ENCODE measurements at regions not wholly inside any gene's neighbourhood (a gene's known extent, or its start where the extent isn't known, plus 50 kb on each side); places are given as distances from the start of the nearest gene placed in this dataset.

DNA sequence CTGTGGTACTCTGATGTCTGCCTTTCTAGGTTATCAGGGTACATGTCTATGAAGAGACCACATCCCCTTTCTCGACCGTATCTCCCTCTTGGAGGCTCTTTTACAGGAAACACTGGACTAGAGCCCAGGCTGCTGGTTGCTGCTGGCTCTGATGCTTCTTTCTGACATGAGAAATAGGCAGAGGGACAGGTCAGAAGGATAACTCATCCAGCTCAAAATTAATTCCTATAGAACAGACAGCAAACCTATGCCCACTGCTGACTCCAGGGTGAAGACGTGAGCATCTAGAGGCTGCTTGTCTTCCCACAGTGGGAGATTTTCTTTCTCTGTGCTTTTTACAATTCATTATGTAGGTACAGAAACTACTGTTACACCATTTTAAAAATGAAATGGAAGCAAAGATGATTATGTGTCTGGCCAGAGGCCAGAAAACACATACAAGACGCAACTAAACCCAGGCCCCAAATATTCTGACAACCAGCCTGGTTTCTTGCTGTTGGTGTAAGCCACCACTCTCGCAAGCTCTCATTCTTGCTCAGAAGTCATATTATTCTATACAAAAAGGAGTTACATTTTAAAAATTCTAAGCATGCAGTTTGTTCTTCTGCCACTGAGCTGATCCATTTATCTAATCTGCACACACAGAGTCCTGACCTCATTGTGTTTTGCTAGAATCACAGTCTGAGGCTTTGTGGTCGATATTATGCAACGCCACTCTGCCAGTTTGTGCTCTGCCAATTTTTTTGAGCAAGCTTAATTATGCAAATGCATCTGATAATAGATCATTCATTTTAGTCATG lies 424.3 kb downstream of the KIF20B start:
- no peak for DNase-seq (ENCODE audit: low read depth)

- DNase-seq (ENCODE audit: low read depth) = no peak
Measured at GRCh38 chr10:90126256-90126595, 424.8 kb downstream of the KIF20B start.

GRCh38 chr10:90130321-90131086 lies 429.1 kb downstream of the KIF20B start:
- no peak for DNase-seq (ENCODE audit: low read depth)

DNA sequence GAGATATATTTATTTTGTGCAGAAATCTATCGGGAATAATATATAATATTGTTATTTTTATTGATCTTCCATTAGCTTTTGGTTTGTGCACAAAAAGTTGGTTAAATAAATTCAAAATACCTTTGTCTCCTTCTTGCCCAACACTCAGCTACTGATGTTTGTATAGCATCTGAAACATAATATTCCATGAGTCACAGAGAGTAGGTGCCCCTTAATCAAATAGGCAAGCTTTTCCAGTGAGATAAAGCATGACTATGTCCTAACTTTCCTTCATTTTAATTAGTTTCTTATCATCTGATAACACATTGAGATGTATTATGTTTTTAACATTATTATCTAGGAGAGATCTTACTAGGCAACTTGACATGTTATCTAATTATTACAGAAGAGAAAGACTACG lies 432.2 kb downstream of the KIF20B start:
- no peak for DNase-seq (ENCODE audit: low read depth)

DNA sequence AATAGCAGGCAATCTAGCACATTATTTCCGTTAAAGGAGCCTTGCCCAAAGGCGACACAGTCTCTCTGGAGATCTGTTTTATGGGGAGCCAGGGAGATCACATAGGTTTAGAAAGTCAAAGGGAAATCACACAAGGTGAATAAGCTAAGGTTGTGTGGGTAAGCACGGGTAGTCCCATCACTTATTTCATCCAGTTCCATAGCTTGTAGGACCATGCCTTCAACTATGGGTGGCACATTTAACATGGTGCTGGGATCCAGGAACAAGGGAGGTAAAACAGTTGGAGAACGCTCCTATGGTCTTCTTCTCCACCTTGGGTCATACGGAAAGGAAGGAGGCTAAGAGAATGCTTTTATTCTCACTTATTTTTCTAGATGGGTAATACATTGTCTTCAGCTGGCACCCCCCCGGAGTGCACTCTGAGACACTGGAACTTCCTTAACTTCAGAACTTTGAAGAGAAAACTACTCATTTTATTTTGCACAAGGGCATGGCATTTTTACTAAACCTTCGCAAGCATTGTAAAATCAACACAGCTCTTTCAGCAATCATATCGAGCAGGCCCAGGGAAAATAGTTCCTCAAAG lies 435.4 kb downstream of the KIF20B start:
- DNase-seq (ENCODE audit: low read depth) = no peak

GRCh38 chr10:90138844-90139243 lies 437.5 kb downstream of the KIF20B start:
- no peak for DNase-seq (ENCODE audit: low read depth)

DNA sequence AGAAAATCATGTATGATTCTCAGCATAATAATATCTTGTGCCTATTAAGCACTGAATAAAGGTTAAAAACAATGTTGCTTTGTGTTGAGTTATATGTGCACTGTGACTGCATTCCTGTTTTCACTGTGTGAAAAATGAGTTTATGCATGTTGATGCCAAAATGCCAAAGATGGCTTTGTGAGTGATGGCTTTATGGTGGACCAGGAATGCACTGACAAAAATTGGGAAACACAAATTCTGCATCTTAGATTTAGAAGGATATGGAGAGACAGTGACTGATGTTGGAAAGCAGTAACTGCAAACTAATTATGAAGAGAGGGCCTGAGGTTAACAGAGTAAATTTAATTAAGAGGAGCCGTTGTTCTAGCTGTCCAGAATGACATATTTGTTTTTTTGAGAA lies 440.4 kb downstream of the KIF20B start:
- no peak for DNase-seq (ENCODE audit: low read depth)

DNA sequence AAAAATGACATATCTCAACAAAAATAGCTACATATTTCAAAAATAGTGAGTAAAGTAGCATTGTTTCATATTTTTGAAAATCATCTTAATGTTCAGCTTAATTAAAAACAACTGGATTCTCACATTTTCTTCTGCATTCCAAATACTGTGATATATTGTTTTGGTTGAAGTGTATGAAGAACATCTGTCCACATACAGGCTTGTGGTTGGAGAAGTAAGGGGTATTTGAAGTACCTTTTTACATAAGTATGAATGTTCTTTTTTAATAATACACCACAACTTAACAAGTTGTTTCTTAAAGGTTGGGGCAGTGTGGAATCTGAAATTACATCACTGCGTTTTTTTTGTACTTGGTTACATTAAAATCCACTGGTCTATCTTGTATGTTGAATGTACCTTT lies 442.5 kb downstream of the KIF20B start:
- DNase-seq (ENCODE audit: low read depth) = no peak

GRCh38 chr10:90148116-90148855 lies 446.9 kb downstream of the KIF20B start:
- no peak for DNase-seq (ENCODE audit: low read depth)

DNA sequence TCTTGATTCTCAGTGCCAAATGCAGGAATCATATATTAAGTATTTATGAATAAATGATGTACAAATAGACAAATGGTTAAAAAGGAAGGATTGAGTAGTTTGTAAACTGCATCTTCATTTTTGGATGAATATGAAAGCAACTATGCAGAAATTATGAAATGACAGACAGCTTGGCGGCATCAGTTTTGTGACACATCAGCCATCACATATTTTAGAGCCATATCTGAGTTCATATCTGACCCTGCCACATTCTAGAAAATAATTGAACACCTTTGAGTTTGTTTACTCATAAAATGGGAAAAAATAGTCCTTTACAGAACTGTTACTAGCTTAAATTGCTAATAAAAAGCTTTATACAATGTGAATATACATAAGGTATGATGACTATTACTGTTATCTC lies 448.2 kb downstream of the KIF20B start:
- DNase-seq (ENCODE audit: low read depth) = no peak

DNA sequence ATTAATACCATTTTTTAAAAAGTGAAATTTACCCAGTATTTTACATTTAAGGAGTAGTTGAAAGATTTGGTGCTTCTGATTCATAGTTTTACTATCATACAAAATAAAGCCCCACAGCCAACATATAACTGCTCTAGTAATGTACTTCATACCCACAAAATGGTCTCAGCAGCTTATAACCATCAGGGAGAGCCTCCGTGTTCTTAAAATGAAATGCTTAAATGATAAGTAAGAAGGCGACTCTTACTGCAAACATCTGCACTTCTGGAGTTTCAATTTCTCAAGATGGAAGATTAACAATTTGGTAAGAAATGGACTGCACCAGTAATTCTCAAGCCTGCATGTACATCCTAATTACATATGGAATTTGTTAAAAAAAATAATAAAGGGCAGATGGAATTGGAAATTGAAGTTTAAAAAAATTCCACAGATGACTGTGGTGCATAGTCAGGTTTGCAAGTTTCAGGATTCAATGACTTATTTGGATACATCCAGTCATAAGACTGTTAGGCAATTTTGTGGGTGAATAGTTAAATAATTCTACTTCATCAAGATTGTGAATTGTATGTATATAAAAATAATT lies 461.0 kb downstream of the KIF20B start:
- no peak for DNase-seq (ENCODE audit: low read depth)

DNA sequence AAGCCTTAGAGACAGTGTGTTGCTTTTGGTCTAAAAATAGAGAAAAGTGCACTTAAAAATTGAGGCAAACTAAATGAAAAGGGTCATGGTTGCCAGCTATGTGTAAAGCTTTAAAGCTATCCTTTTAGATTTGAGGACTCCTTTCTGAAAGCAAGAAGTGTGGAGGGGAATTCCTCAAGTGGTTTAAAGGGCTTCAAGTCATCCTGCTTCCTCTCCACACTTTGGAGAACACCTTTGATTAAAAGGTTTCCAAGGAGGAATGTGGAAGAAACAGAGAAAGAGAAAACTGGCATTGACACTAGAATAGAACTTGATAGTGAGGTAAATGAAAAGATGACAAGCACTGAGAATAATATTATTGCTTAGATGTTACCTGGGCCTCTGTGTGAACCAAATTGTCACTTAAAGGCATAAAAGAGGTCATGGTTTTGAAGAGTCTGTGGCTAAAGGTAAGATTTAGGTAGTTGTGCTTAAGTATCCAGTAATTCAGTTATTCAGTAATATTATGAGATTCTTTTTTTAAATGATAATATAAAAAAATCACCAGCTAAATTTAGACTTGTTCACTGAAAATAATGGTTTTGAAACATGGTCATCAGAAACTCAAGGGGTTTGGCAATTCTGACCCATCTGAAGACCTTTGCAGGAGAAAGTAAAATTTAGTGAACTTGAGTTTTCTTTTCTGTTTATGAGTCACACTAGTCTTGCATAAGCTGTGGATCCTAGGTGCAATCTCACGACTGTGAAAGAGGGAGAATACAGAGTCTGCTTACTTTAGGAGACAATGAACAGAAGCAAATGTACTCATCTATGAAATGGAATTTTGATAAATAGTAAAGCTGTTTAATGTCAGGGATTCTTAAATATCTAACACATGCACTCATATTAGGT lies 466.0 kb downstream of the KIF20B start:
- no peak for DNase-seq (ENCODE audit: low read depth)

DNA sequence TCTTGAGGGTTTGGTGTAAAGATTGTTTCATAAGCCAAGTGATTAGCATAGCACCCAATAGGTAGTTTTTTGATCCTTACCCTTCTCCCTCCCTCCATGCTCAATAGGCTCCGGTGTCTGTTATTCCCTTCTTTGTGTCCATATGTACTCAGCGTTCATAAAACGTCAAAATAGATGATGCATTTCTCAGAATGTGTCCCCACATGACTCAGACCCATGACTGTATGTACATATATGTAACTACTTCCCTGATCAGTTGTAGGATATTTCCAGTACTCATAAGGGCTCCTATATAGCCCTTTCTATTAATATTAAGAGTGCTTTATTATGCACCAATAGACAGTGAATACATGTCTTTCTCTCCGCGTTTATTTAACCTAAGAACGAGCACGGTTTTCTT lies 466.9 kb downstream of the KIF20B start:
- DNase-seq (ENCODE audit: low read depth) = no peak

GRCh38 chr10:90171014-90171722 lies 469.8 kb downstream of the KIF20B start:
- DNase-seq (ENCODE audit: low read depth) = no peak

DNA sequence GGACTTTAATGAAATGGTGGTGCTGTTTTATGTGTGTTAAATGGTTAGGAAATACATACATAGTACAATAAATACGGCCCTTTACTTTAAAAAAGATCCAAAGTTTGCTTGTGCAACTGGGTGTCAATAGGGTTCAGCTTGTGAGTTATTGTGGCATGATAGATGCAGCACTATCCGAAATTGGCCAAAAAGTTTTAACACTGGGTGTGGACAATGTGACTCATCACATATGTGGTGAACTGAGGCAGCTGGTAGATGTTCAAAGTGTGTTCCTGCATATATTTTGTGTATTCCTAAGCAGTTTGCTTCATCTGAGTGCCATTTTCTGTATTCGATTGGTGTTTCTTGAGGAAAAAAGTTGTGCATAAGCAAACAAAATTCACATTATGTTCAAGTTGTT lies 473.1 kb downstream of the KIF20B start:
- no peak for DNase-seq (ENCODE audit: low read depth)

GRCh38 chr10:90175161-90175681 lies 473.8 kb downstream of the KIF20B start:
- no peak for DNase-seq (ENCODE audit: low read depth)

DNA sequence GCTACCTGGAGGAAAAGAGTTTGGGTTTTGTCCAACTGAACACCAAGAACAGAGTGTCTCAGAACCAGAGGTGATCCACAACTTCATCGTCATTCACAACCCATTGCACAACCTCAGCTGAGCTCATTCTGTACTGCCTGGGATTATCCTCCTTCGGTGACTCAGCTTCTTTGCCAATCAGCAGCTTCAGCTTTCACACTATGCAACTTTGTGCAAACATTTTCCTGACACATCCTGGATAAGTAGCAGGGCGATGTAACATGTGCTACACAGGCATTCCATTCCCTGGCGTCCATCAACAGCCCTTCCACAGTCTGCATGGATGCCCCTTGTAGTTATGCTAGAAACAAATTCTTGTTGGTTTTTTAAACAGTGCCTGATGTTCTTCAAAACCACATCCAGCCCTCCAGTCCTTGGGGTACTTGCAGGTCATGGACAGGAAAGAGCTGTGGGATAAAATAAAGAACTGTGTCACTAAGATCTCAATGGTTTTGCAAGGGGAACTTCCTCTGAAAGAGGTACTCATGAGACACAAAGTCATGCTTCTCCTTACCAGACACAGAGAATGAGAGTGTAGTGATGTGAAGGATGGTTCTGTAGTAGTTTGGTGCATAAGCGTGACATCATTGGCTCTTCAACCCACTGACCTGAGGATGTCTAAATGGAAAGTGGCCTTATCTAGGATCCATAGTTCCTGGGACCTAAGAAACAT lies 478.5 kb downstream of the KIF20B start:
- DNase-seq (ENCODE audit: low read depth) = no peak

DNA sequence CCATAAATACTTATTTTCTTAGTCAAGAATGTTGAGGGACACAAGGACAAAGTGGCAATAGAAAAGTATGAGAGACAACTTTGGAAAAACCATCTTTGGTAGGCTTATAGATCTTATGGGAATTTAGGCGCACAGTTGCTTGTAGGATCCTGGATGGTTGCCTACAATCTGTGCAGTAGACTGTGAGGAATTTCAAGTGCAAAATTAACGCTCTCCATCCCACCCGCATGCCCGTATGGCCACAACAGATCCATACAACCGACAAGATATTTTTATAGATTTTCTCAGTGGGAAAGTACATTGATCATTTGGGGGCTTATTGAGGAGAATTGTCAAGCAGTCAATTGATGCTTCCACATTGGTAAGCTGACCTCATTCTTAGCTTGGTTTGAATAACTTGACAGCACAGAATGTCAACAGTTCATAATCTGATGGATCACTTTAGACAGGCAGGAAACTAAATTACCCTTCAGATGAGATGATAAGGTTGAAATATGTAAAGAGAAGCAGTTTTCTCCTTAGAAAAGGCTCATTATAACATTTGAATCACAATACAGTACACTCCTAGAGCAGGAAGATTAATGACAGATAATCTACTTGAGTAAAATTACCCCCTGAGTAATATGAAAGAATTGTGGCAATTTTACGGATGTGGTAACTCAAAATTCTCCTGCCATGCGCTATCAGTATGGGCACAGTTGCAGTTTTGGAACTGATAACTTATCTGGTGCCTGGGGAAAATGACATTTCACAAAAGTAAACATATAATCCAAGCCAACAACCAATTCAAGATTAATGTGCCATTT lies 479.7 kb downstream of the KIF20B start:
- no peak for DNase-seq (ENCODE audit: low read depth)

DNA sequence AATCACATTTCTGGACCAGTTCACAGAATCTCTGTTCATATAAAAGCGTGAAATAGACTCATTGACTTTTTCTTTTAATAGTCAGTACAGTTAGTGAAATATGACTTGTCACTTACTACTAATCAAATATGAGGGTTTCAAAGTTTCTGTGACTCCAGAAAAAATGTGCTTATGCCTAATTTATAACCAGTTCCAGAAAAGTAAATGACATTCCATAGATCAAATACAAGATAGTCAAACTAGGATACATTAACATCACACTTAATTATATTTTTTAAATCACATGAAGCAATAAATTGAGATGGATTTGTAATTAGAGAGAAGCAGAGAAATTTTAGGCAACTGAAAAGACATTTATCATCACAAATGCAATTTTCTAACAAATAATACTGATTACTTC lies 491.4 kb downstream of the KIF20B start:
- no peak for DNase-seq (ENCODE audit: low read depth)

Data from stimulated activated CD8-positive, alpha-beta memory T cell treated with anti-CD3 and anti-CD28 coated beads, Interleukin-12 subunit alpha, Interleukin-12 subunit beta, amount 100 ng/mL, for 1 hour (primary cell).